ENCODE measurements at regions not wholly inside any gene's neighbourhood (a gene's known extent, or its start where the extent isn't known, plus 50 kb on each side); places are given as distances from the start of the nearest gene placed in this dataset.

- FAIRE-seq = no peak
Observed at GRCh38 chr7:95662987-95663386, 66.7 kb upstream of the PDK4 start.

- FAIRE-seq = no peak
Observed at GRCh38 chr7:95660023-95660434, 63.7 kb upstream of the PDK4 start.

GRCh38 chr7:95658676-95659075 lies 62.4 kb upstream of the PDK4 start:
- FAIRE-seq = no peak

- no peak for FAIRE-seq
Observed at GRCh38 chr7:95649546-95649945, 53.2 kb upstream of the PDK4 start.

GRCh38 chr7:95646350-95646749 lies 50.0 kb upstream of the PDK4 start:
- FAIRE-seq = no peak

Data from G401.6 (cell line).